GM12892 (cell line): ENCODE measurements at regions not wholly inside any gene's neighbourhood (a gene's known extent, or its start where the extent isn't known, plus 50 kb on each side); places are given as distances from the start of the nearest gene placed in this dataset.
"Not testable (repeated sequence)": the region's sequence is repeated elsewhere in the genome, so short reads cannot be mapped to it uniquely, and the experiment has no call there.

Experiments used
- DNase-seq: peaks from one replicate; pipeline ENCODE4 v3.0.0; 2011; ENCODE audit not compliant: insufficient read length
- FAIRE-seq: peaks from 2 replicates; lab custom pipeline; 2011; peaks lifted over from hg19 to GRCh38; lab: Jason Lieb, UNC
- POLR2A ChIP-seq: IDR thresholded peaks from 2 replicates; pipeline ENCODE4 v1.6.1; 2011; ENCODE audit warnings: low read depth, low read length, control low read depth
- POLR2AphosphoS5 ChIP-seq: IDR thresholded peaks from 2 replicates; pipeline ENCODE4 v1.6.1; 2011; ENCODE audit warnings: low read depth, low read length, control low read depth
- TAF1 ChIP-seq: IDR thresholded peaks from 2 replicates; pipeline ENCODE4 v1.6.1; 2011; ENCODE audit warnings: low read depth, mild to moderate bottlenecking, control low read depth, low read length, borderline replicate concordance

GRCh38 chr22:22193923-22194322, 50.7 kb upstream of the VPREB1 start:
- FAIRE-seq (no peak), DNase-seq (no peak)
- TF ChIP-seq POLR2A (no peak), TAF1 (no peak), POLR2AphosphoS5 (no peak)

- not testable (repeated sequence) for FAIRE-seq, DNase-seq
Measured at GRCh38 chr22:22193462-22193861, 51.1 kb upstream of the VPREB1 start.

GRCh38 chr22:22193006-22193405, 51.6 kb upstream of the VPREB1 start:
- FAIRE-seq, DNase-seq: not testable (repeated sequence)

GRCh38 chr22:22189796-22190195, 54.8 kb upstream of the VPREB1 start:
- not testable (repeated sequence) for DNase-seq, FAIRE-seq

GRCh38 chr22:22187863-22188262, 56.7 kb upstream of the VPREB1 start:
- FAIRE-seq, DNase-seq: not testable (repeated sequence)

GRCh38 chr22:22187299-22187698, 57.3 kb upstream of the VPREB1 start:
- DNase-seq (no peak), FAIRE-seq (no peak)
- TF ChIP-seq POLR2A (no peak), POLR2AphosphoS5 (no peak), TAF1 (no peak)

- FAIRE-seq (no peak), DNase-seq (no peak)
- TF ChIP-seq TAF1 (no peak), POLR2A (no peak), POLR2AphosphoS5 (no peak)
Measured at GRCh38 chr22:22185844-22186499, 58.6 kb upstream of the VPREB1 start.

- DNase-seq (no peak), FAIRE-seq (no peak)
- TF ChIP-seq TAF1: no peak
- TF ChIP-seq POLR2A: no peak
- TF ChIP-seq POLR2AphosphoS5: no peak
Measured at GRCh38 chr22:22185217-22185616, 59.4 kb upstream of the VPREB1 start.

- TF ChIP-seq POLR2AphosphoS5 (no peak), POLR2A (no peak), TAF1 (no peak)
- FAIRE-seq (no peak), DNase-seq (no peak)
Measured at GRCh38 chr22:22184277-22184807, 60.2 kb upstream of the VPREB1 start.

- DNase-seq (no peak), FAIRE-seq (no peak)
- no peak for TF ChIP-seq POLR2A
- TF ChIP-seq POLR2AphosphoS5: no peak
- TF ChIP-seq TAF1: no peak
Measured at GRCh38 chr22:22182990-22183264, 61.7 kb upstream of the VPREB1 start.

- FAIRE-seq: peak; percentile 86
Measured at GRCh38 chr22:22182218-22182989, 62.2 kb upstream of the VPREB1 start.

GRCh38 chr22:22181341-22181850, 63.2 kb upstream of the VPREB1 start:
- DNase-seq: no peak
- no peak for FAIRE-seq
- TF ChIP-seq TAF1 (no peak), POLR2A (no peak), POLR2AphosphoS5 (no peak)

More at GRCh38 chr22:22182218-22182989, 62.2 kb upstream of the VPREB1 start:
- TF ChIP-seq POLR2AphosphoS5 (no peak), TAF1 (no peak), POLR2A (no peak)
- no peak for DNase-seq
